SJCRH30 (cell line): ENCODE measurements at regions not wholly inside any gene's neighbourhood (a gene's known extent, or its start where the extent isn't known, plus 50 kb on each side); places are given as distances from the start of the nearest gene placed in this dataset.
"Not testable (repeated sequence)": the region's sequence is repeated elsewhere in the genome, so short reads cannot be mapped to it uniquely, and the experiment has no call there.

Experiments used
- DNase-seq, 2 experiments: peaks; one replicate each; pipeline ENCODE4 v3.0.0-alpha.2; 2015 to 2020
- H3K27ac ChIP-seq: fragments of 250-450 bp; sonication (Bioruptor Pico); 2 replicates; pipeline ENCODE4 v1.5.1; 2020; ENCODE audit warnings: mild to moderate bottlenecking, moderate library complexity
- H3K27me3 ChIP-seq: fragments of 250-450 bp; sonication (Bioruptor Pico); 2 replicates; pipeline ENCODE4 v1.5.1; 2020; ENCODE audit warnings: mild to moderate bottlenecking, moderate library complexity
- H3K36me3 ChIP-seq: fragments of 250-450 bp; sonication (Bioruptor Pico); 2 replicates; pipeline ENCODE4 v1.5.1; 2020; ENCODE audit warnings: mild to moderate bottlenecking, moderate library complexity
- H3K4me1 ChIP-seq: fragments of 250-450 bp; sonication (Bioruptor Pico); 2 replicates; pipeline ENCODE4 v1.5.1; 2020; ENCODE audit warnings: mild to moderate bottlenecking, moderate library complexity
- H3K4me3 ChIP-seq: fragments of 250-450 bp; sonication (Bioruptor Pico); 2 replicates; pipeline ENCODE4 v1.5.1; 2020; ENCODE audit warnings: mild to moderate bottlenecking, moderate library complexity
- H3K9me3 ChIP-seq: fragments of 250-450 bp; sonication (Bioruptor Pico); replicated peaks from 2 replicates; pipeline ENCODE4 v1.5.1; 2020; ENCODE audit warnings: mild to moderate bottlenecking, moderate library complexity

- Histone ChIP-seq H3K9me3 (no peaks in the 10 kb centered on the region), H3K27ac (no peak overlapping the region), H3K36me3 (no peaks in the 10 kb centered on the region), H3K4me1 (no peaks in the 10 kb centered on the region), H3K27me3 (no peaks in the 10 kb centered on the region), H3K4me3 (no peak overlapping the region)
- DNase-seq = no peak
Measured at GRCh38 chr6:167477688-167478087, 152.8 kb downstream of the TTLL2 start.

GRCh38 chr6:167479301-167479700 lies 154.4 kb downstream of the TTLL2 start:
- H3K27ac ChIP-seq = no peak overlapping the region
- H3K4me3 ChIP-seq = no peak overlapping the region
- H3K27me3 ChIP-seq = no peaks in the 10 kb centered on the region
- H3K36me3 ChIP-seq = no peaks in the 10 kb centered on the region
- no peak for DNase-seq
- no peaks in the 10 kb centered on the region for H3K4me1 ChIP-seq
- no peaks in the 10 kb centered on the region for H3K9me3 ChIP-seq

GRCh38 chr6:167479901-167480648 lies 155.2 kb downstream of the TTLL2 start:
- Histone ChIP-seq H3K27me3 (no peaks in the 10 kb centered on the region), H3K9me3 (no peaks in the 10 kb centered on the region), H3K27ac (no peak overlapping the region), H3K4me1 (no peaks in the 10 kb centered on the region), H3K4me3 (no peak overlapping the region), H3K36me3 (no peaks in the 10 kb centered on the region)
- DNase-seq = no peak

- no peaks in the 10 kb centered on the region for H3K27me3 ChIP-seq
- no peaks in the 10 kb centered on the region for H3K36me3 ChIP-seq
- H3K4me1 ChIP-seq = no peaks in the 10 kb centered on the region
- H3K27ac ChIP-seq = no peak overlapping the region
- DNase-seq = no peak
- H3K4me3 ChIP-seq = no peak overlapping the region
- H3K9me3 ChIP-seq = no peaks in the 10 kb centered on the region
Measured at GRCh38 chr6:167481307-167481926, 156.5 kb downstream of the TTLL2 start.

- not testable (repeated sequence) for H3K4me1 ChIP-seq, DNase-seq, H3K4me3 ChIP-seq, H3K27ac ChIP-seq, H3K27me3 ChIP-seq, H3K36me3 ChIP-seq, H3K9me3 ChIP-seq
Measured at GRCh38 chr6:167482801-167483200, 157.9 kb downstream of the TTLL2 start.

GRCh38 chr6:167485186-167485978 lies 160.5 kb downstream of the TTLL2 start:
- no peak overlapping the region for H3K4me3 ChIP-seq
- H3K27ac ChIP-seq = no peak overlapping the region
- H3K9me3 ChIP-seq = no peaks in the 10 kb centered on the region
- DNase-seq = peak in 1 of 2 experiments; percentile 70
- H3K4me1 ChIP-seq = no peaks in the 10 kb centered on the region
- H3K27me3 ChIP-seq = no peaks in the 10 kb centered on the region
- no peaks in the 10 kb centered on the region for H3K36me3 ChIP-seq

- no peaks in the 10 kb centered on the region for H3K27me3 ChIP-seq
- H3K36me3 ChIP-seq = no peaks in the 10 kb centered on the region
- H3K4me1 ChIP-seq = no peaks in the 10 kb centered on the region; the same call in 1 of the 2 replicates
- H3K4me3 ChIP-seq = no peak overlapping the region
- H3K27ac ChIP-seq = no peak overlapping the region
- no peaks in the 10 kb centered on the region for H3K9me3 ChIP-seq
- peak in 1 of 2 experiments; percentile 15 for DNase-seq
Measured at GRCh38 chr6:167487749-167488664, 163.1 kb downstream of the TTLL2 start.

- Histone ChIP-seq H3K27ac (no peak overlapping the region), H3K27me3 (no peaks in the 10 kb centered on the region), H3K36me3 (no peaks in the 10 kb centered on the region), H3K4me1 (peaks cover 9% of the 10 kb centered on the region; the same call in 1 of the 2 replicates), H3K4me3 (no peak overlapping the region), H3K9me3 (no peaks in the 10 kb centered on the region)
- DNase-seq = no peak
Measured at GRCh38 chr6:167491438-167492099, 166.7 kb downstream of the TTLL2 start.

- Histone ChIP-seq H3K36me3 (no peaks in the 10 kb centered on the region), H3K4me3 (no peak overlapping the region), H3K27me3 (no peaks in the 10 kb centered on the region), H3K9me3 (no peaks in the 10 kb centered on the region), H3K4me1 (peaks cover 9% of the 10 kb centered on the region; the same call in 1 of the 2 replicates), H3K27ac (no peak overlapping the region)
- DNase-seq = no peak
Measured at GRCh38 chr6:167492100-167492449, 167.2 kb downstream of the TTLL2 start.

- Histone ChIP-seq H3K9me3 (no peaks in the 10 kb centered on the region), H3K4me1 (peaks cover 9% of the 10 kb centered on the region; the same call in 1 of the 2 replicates), H3K4me3 (no peak overlapping the region), H3K36me3 (no peaks in the 10 kb centered on the region), H3K27ac (no peak overlapping the region), H3K27me3 (no peaks in the 10 kb centered on the region)
- DNase-seq = no peak
Measured at GRCh38 chr6:167493310-167493709, 168.4 kb downstream of the TTLL2 start.

GRCh38 chr6:167493976-167494697 lies 169.3 kb downstream of the TTLL2 start:
- Histone ChIP-seq H3K27ac (no peak overlapping the region), H3K36me3 (no peaks in the 10 kb centered on the region), H3K9me3 (no peaks in the 10 kb centered on the region), H3K4me3 (peak overlapping the region; percentile 13; the same call in 1 of the 2 replicates), H3K4me1 (peaks cover 9% of the 10 kb centered on the region; the same call in 1 of the 2 replicates), H3K27me3 (no peaks in the 10 kb centered on the region)
- peak; percentile 28 to 30 for DNase-seq

GRCh38 chr6:167494698-167495435 lies 170.0 kb downstream of the TTLL2 start:
- no peak overlapping the region for H3K27ac ChIP-seq
- H3K4me3 ChIP-seq = no peak overlapping the region
- H3K27me3 ChIP-seq = no peaks in the 10 kb centered on the region
- DNase-seq = no peak
- H3K36me3 ChIP-seq = no peaks in the 10 kb centered on the region
- H3K4me1 ChIP-seq = peaks cover 9% of the 10 kb centered on the region; the same call in 1 of the 2 replicates
- H3K9me3 ChIP-seq = no peaks in the 10 kb centered on the region
